Stimulated activated CD4-positive, alpha-beta T cell treated with anti-CD3 and anti-CD28 coated beads, Interleukin-4, amount 100 ng/mL, for 24 hours (primary cell): ENCODE measurements at regions not wholly inside any gene's neighbourhood (a gene's known extent, or its start where the extent isn't known, plus 50 kb on each side); places are given as distances from the start of the nearest gene placed in this dataset.
A peak's percentile ranks its signal among the peaks of the same experiment; 100 is the strongest.
"Not testable (repeated sequence)": the region's sequence is repeated elsewhere in the genome, so short reads cannot be mapped to it uniquely, and the experiment has no call there.

Source experiments
- DNase-seq: peaks from one replicate; pipeline ENCODE4 v3.0.0-alpha.2; 2020

GRCh38 chr12:62164036-62164435 lies 96.2 kb upstream of the USP15 start:
- no peak for DNase-seq

- no peak for DNase-seq
Measured at GRCh38 chr12:62166525-62166924, 93.7 kb upstream of the USP15 start.

GRCh38 chr12:62168411-62168810 lies 91.8 kb upstream of the USP15 start:
- no peak for DNase-seq

- DNase-seq: no peak
Measured at GRCh38 chr12:62170241-62170640, 90.0 kb upstream of the USP15 start.

GRCh38 chr12:62190689-62191490 lies 69.3 kb upstream of the USP15 start:
- no peak for DNase-seq

GRCh38 chr12:62191491-62192179 lies 68.6 kb upstream of the USP15 start:
- DNase-seq: peak; percentile 15

- peak; percentile 58 for DNase-seq
Measured at GRCh38 chr12:62192180-62192902, 67.9 kb upstream of the USP15 start.

GRCh38 chr12:62192903-62193250 lies 67.3 kb upstream of the USP15 start:
- DNase-seq: no peak

GRCh38 chr12:62194031-62194430 lies 66.2 kb upstream of the USP15 start:
- DNase-seq: no peak

- no peak for DNase-seq
Measured at GRCh38 chr12:62194616-62195015, 65.6 kb upstream of the USP15 start.

GRCh38 chr12:62196146-62196545 lies 64.1 kb upstream of the USP15 start:
- no peak for DNase-seq

GRCh38 chr12:62202861-62203260 lies 57.3 kb upstream of the USP15 start:
- DNase-seq: not testable (repeated sequence)

GRCh38 chr12:62205346-62205745 lies 54.9 kb upstream of the USP15 start:
- no peak for DNase-seq

GRCh38 chr12:62207248-62207647 lies 53.0 kb upstream of the USP15 start:
- DNase-seq: no peak
